HG02642 (cell line): ENCODE measurements at regions not wholly inside any gene's neighbourhood (a gene's known extent, or its start where the extent isn't known, plus 50 kb on each side); places are given as distances from the start of the nearest gene placed in this dataset.
"Not testable (repeated sequence)": the region's sequence is repeated elsewhere in the genome, so short reads cannot be mapped to it uniquely, and the experiment has no call there.

ENCODE experiments used
- ATAC-seq: cut with Tn5 transposase; IDR thresholded peaks from one replicate; pipeline ENCODE4 v1.9.1; 2021; ENCODE audit warnings: mild to moderate bottlenecking; ENCODE audit not compliant: unreplicated experiment, poor library complexity

DNA sequence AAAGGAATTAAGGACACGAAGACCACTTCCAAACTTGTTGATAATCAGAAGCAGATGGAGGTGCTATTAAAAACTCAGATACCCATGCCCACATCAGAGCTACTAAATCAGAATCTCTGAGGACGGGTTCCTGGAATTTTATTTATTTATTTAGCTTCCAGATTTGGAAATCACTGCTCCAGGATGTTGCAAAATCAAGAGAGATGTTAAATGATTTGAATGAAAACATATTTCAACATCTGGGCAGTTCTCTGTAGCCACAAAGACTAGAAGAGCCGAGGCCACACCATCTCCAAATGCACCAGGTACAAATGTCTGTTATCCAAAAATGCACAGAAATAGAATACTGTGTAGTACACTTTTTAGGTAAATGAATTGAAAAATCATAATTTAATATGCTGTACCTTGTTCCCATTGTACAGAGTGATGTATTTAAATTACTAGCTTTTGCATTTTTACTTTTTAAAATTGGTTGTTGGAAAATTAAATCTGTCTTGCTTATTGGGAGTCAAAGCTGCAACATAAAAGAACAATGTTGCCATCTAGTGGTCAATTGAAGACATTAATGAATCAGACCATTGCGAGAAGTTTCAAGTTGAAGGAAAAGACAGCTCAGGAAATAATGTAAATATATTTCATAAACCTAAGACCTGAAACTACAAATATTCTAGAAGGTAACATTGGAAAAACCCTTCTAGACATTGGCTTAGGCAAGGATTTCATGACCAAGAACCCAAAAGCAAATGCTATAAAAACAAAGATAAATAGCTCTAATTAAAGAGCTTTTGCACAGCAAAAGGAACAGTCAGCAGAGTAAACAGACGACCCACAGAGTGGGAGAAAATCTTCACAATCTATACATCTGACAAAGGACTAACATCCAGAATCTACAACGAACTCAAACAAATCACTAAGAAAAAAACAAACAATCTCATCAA, 151.3 kb upstream of the TTC29 start:
- ATAC-seq: peak; percentile 64

GRCh38 chr4:147101678-147102077, 156.0 kb upstream of the TTC29 start:
- ATAC-seq: no peak

DNA sequence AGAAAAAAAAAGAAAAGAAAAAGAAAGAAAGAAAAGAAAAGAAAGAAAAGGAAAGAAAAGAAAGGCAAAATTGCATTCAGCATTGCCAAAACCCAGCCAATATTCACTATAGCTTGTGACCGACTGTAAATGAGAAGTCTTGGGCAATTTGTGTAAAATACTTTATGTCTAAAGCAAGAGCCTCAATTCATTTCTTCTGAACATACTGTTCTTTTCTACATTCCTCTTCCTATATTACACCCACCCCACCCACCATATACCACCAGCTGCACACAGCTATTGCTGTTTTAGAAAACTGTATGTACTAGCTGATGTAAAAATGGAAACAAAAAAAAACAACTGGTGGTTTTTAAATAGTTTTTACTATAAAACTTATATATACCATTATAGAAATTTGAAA, 156.9 kb upstream of the TTC29 start:
- no peak for ATAC-seq

DNA sequence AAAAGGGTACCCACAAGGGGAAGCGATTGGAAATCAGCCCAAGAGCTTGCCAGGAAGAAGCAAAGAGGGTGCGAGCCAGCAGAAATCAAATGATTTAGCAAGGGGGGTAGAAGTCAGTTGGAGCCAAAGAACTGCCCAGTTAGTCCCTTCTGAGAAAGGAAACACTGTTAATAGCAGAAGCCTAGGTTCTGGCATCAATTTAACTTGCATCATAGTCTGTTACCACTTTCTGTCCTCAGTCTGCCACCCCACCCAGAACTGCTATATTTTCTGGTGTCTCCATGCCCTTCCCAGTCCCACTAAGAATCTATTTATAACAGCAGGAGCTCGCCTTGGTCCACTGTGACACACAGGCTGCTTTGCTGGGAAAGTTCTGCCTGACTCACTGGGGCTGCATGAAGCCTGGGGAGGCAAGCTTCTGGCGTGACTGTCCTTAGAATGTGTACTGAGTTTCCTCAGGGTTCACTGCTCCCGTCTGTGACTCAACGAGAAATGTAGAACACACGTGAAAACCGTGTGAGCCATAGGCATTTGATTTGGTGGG, 157.8 kb upstream of the TTC29 start:
- ATAC-seq: no peak

DNA sequence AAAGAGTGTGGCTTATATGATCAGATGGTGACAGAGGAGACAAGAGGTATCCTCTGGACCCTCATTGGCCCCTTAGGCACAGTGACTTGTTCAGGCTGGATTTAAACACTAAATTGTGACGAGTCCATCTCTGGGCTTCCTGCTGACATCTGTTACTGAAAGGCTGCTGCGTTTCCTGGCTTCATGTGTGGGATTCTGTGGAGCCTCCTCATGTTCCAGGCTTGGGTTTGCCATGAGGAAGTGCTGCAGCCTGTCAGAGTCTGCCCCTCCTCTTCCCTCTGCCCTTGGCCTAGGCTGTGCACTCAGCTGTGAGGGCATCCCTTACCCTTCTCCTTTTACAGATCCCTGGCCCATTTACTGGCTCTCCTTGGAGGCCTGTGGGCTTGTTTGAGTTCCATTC, 159.1 kb upstream of the TTC29 start:
- ATAC-seq: no peak

DNA sequence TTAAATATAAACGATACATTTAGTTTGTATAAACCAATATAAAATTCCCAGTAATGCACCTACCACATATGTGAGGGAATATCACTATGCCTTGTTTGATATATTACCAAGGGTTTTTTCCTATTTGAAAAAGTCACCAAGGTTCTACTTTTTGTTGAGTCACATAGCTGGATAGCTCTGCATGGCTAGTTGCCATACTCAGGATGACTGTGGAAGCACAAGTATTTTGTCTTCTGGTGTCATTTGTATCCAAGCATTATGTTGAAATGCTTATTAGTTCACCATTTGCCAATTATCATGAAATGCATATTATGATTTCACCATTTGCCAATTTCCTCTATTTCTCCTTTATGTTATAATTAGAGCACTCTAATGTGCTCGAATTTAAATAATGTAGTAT, 162.7 kb upstream of the TTC29 start:
- no peak for ATAC-seq

DNA sequence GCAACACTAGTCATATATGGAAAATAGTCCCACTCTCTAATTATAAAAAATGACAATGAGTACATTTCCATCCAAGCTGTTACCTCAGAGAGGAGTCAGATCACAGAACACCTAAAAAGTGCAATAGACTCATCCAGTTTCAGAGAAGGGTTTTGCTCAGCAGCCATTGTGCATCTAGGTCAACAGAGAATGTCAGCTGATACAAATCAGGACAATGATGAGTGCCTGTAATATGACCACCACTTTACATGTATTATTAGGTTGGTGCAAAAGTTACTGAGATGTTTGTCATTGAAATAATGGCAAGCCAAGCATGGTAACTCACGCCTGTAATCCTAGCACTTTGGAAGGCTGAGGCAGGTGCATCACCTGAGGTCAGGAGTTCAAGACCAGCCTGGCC, 164.1 kb upstream of the TTC29 start:
- no peak for ATAC-seq

DNA sequence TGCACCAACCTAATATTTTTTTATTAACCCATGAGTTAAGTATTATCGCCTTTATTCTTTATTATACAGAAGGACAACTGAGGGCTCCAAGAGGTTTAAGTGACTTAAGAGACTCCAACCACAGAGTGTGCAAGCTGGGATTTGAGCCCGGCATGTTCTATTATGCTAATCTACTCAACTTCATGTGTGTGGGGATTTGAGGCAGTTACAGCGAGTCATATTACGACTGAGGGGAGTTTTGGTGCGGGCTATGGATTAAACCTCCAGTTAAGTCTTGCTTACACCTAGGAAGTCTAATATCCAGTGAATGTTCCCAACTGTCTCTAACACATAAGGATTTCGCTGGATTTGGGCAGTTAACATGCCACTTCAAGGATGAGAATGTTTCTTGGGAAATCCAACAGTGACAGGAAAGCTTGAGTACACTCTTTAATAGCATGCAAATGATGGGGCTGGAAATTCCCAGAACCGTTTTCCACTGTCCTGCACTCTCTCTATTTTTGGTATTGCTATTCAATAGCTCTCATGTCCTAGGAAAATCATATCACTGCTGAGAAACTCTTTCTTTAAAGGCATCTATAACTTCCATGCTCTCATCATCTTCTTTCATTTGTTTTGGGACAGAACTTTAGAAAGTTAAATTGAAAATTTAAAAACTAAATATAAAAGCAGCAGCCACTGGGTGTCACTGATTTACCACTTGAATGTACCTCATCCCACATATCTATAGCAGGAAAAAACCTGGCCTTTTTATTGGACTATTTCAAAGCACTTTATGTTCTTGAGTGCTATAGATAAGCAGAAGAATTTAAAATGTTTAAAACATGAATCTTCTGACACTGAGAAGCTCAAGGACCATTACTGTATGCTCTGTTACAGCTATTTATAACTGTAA, 165.1 kb upstream of the TTC29 start:
- ATAC-seq: no peak

GRCh38 chr4:147112196-147112595, 166.5 kb upstream of the TTC29 start:
- not testable (repeated sequence) for ATAC-seq

DNA sequence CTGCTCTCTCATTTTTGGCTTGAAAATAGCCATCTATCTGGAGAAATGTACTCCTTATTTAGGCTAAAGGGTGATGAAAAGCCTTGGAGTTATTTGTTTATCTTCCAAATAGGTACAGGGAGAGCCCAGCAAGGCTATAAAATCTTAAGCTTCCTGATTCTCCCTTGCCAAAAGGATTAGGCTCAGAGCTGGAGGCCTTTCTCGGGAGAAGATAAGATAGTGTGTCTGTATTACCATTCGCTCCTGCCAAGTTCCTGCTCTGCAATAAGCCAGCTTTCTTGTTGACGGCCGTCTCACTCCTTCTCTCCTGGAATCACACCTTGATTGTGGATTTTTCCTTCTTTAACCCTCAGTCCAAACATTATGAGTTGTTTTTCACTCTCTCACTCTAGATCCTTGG, 171.8 kb upstream of the TTC29 start:
- no peak for ATAC-seq

- no peak for ATAC-seq
These were observed 172.9 kb upstream of the TTC29 start for GRCh38 chr4:147118528-147118927.

DNA sequence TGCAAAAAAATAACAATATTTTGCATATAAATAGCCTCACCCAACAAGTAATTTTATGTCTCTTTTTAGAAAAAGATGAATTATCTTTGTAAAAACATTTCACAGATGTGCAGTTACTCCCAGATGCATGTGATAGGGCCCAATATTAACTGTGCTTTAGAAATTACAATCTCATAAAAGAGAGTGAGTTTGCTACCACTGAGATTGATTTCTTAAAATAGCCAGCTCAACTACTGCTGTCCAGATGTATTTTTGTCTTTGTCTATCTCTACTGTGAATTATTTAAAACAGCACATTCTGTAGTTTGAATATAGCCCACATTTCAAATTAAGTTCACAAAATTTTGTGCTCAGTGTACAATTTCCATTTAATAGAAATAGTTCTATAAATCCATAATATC, 177.0 kb upstream of the TTC29 start:
- no peak for ATAC-seq

GRCh38 chr4:147123146-147123545, 177.5 kb upstream of the TTC29 start:
- ATAC-seq: no peak

- no peak for ATAC-seq
These were observed 183.1 kb upstream of the TTC29 start for GRCh38 chr4:147128787-147129186.

- no peak for ATAC-seq
These were observed 184.0 kb upstream of the TTC29 start for GRCh38 chr4:147129687-147130086.

DNA sequence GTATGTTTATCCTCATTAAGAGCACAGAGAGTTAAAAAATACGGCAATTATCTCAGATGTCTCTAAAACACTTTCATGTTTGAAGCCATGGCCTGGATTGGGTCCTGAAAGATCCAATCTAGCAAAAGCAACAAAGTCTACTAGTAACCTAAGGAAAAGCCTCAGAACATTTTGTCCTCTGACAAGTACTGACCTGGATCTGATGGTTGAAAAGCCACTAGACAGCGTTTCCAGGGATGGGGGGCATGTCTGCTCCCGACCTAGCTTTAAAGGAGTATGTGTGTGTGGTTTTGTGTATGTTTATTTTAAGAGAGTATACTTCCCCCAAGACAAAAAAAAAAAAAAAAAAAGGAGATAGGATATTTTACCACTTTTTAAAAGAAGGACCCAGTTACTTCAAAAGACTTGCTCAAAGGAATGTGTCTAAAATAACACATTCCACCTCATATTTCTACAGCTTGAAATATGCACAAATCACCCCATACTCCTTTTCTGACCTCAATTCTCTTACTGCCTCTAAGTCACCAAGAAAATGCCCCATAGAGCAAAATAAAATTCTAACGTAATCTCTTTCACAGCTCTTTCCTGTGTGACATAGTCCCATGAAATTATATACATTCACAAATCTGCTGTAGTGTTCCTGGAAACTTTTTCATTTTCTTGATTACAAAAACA, 189.0 kb upstream of the TTC29 start:
- ATAC-seq: no peak

DNA sequence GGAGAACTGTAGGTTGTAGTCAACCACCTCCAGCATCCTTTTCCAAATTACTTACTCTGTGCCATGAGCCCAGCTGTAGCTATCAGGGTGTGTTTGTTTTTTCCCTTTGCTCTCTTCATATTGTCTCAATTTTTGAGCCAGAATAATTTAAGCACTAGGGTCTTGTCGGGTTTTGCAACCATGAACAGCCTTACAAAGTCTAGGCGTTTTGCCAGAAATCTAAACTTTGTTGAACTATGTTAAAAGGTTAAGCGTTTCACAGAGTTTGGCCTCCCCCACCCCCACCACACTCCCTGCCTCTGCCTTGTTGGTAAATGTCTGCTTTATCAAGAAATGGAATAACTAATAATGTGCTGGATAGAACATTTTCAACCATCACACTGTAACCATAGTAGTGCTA, 190.6 kb upstream of the TTC29 start:
- no peak for ATAC-seq

- ATAC-seq: no peak
These were observed 191.1 kb upstream of the TTC29 start for GRCh38 chr4:147136751-147137150.

DNA sequence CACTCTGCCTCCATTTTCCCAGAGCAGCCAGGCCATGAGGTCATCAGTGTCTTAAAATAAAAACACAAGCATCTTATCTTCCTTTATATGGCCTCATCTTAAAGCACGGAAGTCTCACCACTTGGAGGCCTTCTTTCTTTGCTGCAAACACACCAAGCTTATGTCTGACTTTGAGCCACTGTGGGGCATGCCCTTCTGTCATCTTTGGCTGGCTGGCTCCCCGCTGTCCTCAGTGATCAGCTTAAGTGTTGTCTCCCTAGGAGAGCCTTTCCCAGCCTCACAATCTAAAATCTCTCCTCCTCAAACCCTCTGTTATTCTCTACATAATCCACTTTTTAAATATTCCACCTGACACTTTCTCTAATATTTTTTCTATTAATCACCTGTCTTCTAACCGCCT, 191.6 kb upstream of the TTC29 start:
- ATAC-seq: no peak

DNA sequence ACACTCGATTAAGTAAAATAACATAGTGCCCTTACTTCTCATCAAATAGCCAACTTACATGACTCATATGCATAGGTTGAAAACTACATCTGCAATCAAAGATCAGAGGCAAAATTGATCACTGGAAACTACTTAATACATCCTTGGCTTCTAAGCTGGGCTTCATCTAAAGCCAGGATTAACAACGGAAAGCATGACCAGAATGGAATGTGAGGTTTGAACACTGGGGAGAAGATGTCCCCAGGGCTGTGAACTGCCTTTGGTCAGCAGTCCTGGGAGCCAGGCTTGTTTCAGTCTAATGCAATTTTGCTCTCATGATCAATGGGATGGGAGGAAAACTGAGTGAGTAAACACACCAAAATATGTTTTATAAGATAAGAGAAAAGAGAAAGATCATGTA, 192.5 kb upstream of the TTC29 start:
- ATAC-seq: no peak
